PC-3 (cell line): ENCODE measurements at regions not wholly inside any gene's neighbourhood (a gene's known extent, or its start where the extent isn't known, plus 50 kb on each side); places are given as distances from the start of the nearest gene placed in this dataset.
A peak's percentile ranks its signal among the peaks of the same experiment; 100 is the strongest.

Experiments used
- ATAC-seq: fragments of 200-7000 bp; cut with Tn5 transposase; 2 replicates; pipeline ENCODE4 v1.9.1; 2020; ENCODE audit warnings: mild to moderate bottlenecking, moderate library complexity
- BruUV-seq: library from RNA; stranded (reverse); fragments of 400-500 nt; replicated peaks from 2 replicates; lab custom pipeline; 2021; lab: Mats Ljungman, UMichigan
- CTCF ChIA-PET: fragments of 300-600 bp; sonication (Branson Sonifier 250); formaldehyde crosslinking; loops from one replicate; lab custom pipeline; 2022; ENCODE audit warnings: antibody characterized with exemption; lab: Charles Lee
- POLR2A ChIA-PET: fragments of 300-600 bp; sonication (Branson Sonifier 250); formaldehyde crosslinking; loops from one replicate; lab custom pipeline; 2022; ENCODE audit warnings: antibody characterized with exemption; ENCODE audit not compliant: unreplicated experiment; lab: Charles Lee
- DNase-seq: peaks from one replicate; pipeline ENCODE4 v3.0.0-alpha.2; 2015
- H2AFZ ChIP-seq: fragments of 300-600 bp; sonication (generic); 2 replicates; pipeline ENCODE4 v1.6.0; 2016; ENCODE audit warnings: antibody characterized with exemption, low read length
- H3F3A ChIP-seq: fragments of 300-600 bp; sonication (generic); one replicate; pipeline ENCODE4 v1.6.0; 2017; ENCODE audit warnings: antibody characterized with exemption, low read length, control low read depth, mild to moderate bottlenecking; ENCODE audit not compliant: unreplicated experiment
- H3K27ac ChIP-seq: fragments of 300-600 bp; sonication (generic); 2 replicates; pipeline ENCODE4 v1.5.1; 2016; ENCODE audit warnings: mild to moderate bottlenecking, low read length
- H3K27me3 ChIP-seq: fragments of 300-600 bp; sonication (generic); 2 replicates; pipeline ENCODE4 v1.6.1; 2016; ENCODE audit warnings: low read length, mixed read lengths
- H3K36me3 ChIP-seq: fragments of 300-600 bp; sonication (generic); 2 replicates; pipeline ENCODE4 v1.6.1; 2016; ENCODE audit warnings: low read depth, mixed run types, low read length, mixed read lengths
- H3K4me1 ChIP-seq: fragments of 300-600 bp; sonication (generic); 2 replicates; pipeline ENCODE4 v1.5.1; 2016; ENCODE audit warnings: low read length; ENCODE audit not compliant: insufficient read depth
- H3K4me2 ChIP-seq: fragments of 300-600 bp; sonication (generic); 2 replicates; pipeline ENCODE4 v1.6.0; 2016; ENCODE audit warnings: low read length
- H3K4me3 ChIP-seq: fragments of 300-600 bp; sonication (generic); 2 replicates; pipeline ENCODE4 v1.5.1; 2016; ENCODE audit warnings: mild to moderate bottlenecking, low read length, mixed read lengths
- H3K79me2 ChIP-seq: fragments of 300-600 bp; sonication (generic); 2 replicates; pipeline ENCODE4 v1.6.1; 2017; ENCODE audit warnings: low read length, mixed read lengths
- H3K9ac ChIP-seq: fragments of 300-600 bp; sonication (generic); 2 replicates; pipeline ENCODE4 v1.6.0; 2016; ENCODE audit warnings: mild to moderate bottlenecking, low read length
- H3K9me2 ChIP-seq: fragments of 300-600 bp; sonication (generic); replicated peaks from 2 replicates; pipeline ENCODE4 v1.6.1; 2016; ENCODE audit warnings: mixed run types, low read length, mixed read lengths
- H3K9me3 ChIP-seq: fragments of 300-600 bp; sonication (generic); 2 replicates; pipeline ENCODE4 v1.6.1; 2016; ENCODE audit warnings: low read length, mixed read lengths
- H4K20me1 ChIP-seq: fragments of 300-600 bp; sonication (generic); 2 replicates; pipeline ENCODE4 v1.6.1; 2016; ENCODE audit warnings: low read length, mixed read lengths
- CTCF ChIP-seq: fragments of 300-600 bp; sonication (generic); conservative IDR thresholded peaks from 2 replicates; pipeline ENCODE4 v1.5.1; 2017; ENCODE audit warnings: antibody characterized with exemption, low read depth, mild to moderate bottlenecking, low read length
- EZH2 ChIP-seq: fragments of 300-600 bp; sonication (generic); IDR thresholded peaks from one replicate; pipeline ENCODE4 v1.6.1; 2017; ENCODE audit warnings: antibody characterized with exemption, mild to moderate bottlenecking, low read length; ENCODE audit not compliant: unreplicated experiment
- EZH2phosphoT487 ChIP-seq: fragments of 300-600 bp; sonication (generic); IDR thresholded peaks from 2 replicates; pipeline ENCODE4 v1.6.1; 2018; ENCODE audit warnings: mild to moderate bottlenecking, antibody characterized with exemption, low read length, borderline replicate concordance
- intact Hi-C: fragments of 100-400 bp; cut with micrococcal nuclease; formaldehyde crosslinking; loops from 2 replicates; pipeline ENCODE4 v1.9.0; 2023

- Histone ChIP-seq H3K4me1 (no peaks in the 10 kb centered on the region), H4K20me1 (no peaks in the 10 kb centered on the region), H3K79me2 (no peaks in the 10 kb centered on the region), H3K4me2 (no peak overlapping the region), H3K4me3 (no peak overlapping the region), H2AFZ (no peak overlapping the region), H3K9me3 (no peaks in the 10 kb centered on the region), H3K36me3 (no peaks in the 10 kb centered on the region), H3K27me3 (no peaks in the 10 kb centered on the region), H3K9me2 (no peaks in the 10 kb centered on the region), H3K9ac (no peak overlapping the region), H3K27ac (no peak overlapping the region), H3F3A (no peaks in the 10 kb centered on the region)
- ATAC-seq, result no peak
- ChIA-PET CTCF (no interaction called here), POLR2A (no interaction called here)
- no peak for DNase-seq
- BruUV-seq, result no TSS peak
- intact Hi-C loops, result no loop called here
- no peak for TF ChIP-seq CTCF
- TF ChIP-seq EZH2phosphoT487, result no peak
- no peak for TF ChIP-seq EZH2
Observed at GRCh38 chr4:187839765-187840164, 155.8 kb upstream of the ZFP42 start.

GRCh38 chr4:187840814-187841213 is 154.8 kb upstream of the ZFP42 start:
- Histone ChIP-seq H2AFZ (no peak overlapping the region), H3K4me2 (no peak overlapping the region), H3K27me3 (no peaks in the 10 kb centered on the region), H3K4me1 (no peaks in the 10 kb centered on the region), H3K27ac (no peak overlapping the region), H3F3A (no peaks in the 10 kb centered on the region), H3K4me3 (no peak overlapping the region), H4K20me1 (no peaks in the 10 kb centered on the region), H3K79me2 (no peaks in the 10 kb centered on the region), H3K9ac (no peak overlapping the region), H3K36me3 (no peaks in the 10 kb centered on the region), H3K9me3 (no peaks in the 10 kb centered on the region), H3K9me2 (no peaks in the 10 kb centered on the region)
- no peak for ATAC-seq
- DNase-seq, result peak; percentile 2
- CTCF ChIA-PET, result no interaction called here
- BruUV-seq, result no TSS peak
- TF ChIP-seq CTCF (no peak), EZH2 (no peak), EZH2phosphoT487 (no peak)
- POLR2A ChIA-PET, result no interaction called here
- intact Hi-C loops, result no loop called here

GRCh38 chr4:187849556-187850225 is 145.9 kb upstream of the ZFP42 start:
- Histone ChIP-seq H3K79me2 (no peaks in the 10 kb centered on the region), H3K4me2 (no peak overlapping the region), H2AFZ (no peak overlapping the region), H3F3A (no peaks in the 10 kb centered on the region), H3K27me3 (no peaks in the 10 kb centered on the region), H3K4me1 (no peaks in the 10 kb centered on the region), H3K9ac (no peak overlapping the region), H3K36me3 (no peaks in the 10 kb centered on the region), H3K27ac (no peak overlapping the region), H3K9me2 (no peaks in the 10 kb centered on the region), H4K20me1 (no peaks in the 10 kb centered on the region), H3K9me3 (no peaks in the 10 kb centered on the region), H3K4me3 (no peak overlapping the region)
- no TSS peak for BruUV-seq
- CTCF ChIA-PET, result no interaction called here
- ATAC-seq (no peak), DNase-seq (no peak)
- POLR2A ChIA-PET, result no interaction called here
- intact Hi-C loops, result no loop called here
- TF ChIP-seq EZH2phosphoT487, result no peak
- no peak for TF ChIP-seq EZH2
- TF ChIP-seq CTCF, result no peak
